GM12878 (cell line): ENCODE measurements at regions not wholly inside any gene's neighbourhood (a gene's known extent, or its start where the extent isn't known, plus 50 kb on each side); places are given as distances from the start of the nearest gene placed in this dataset.

Source experiments
- ATAC-seq: fragments of 200-7000 bp; cut with Tn5 transposase; 3 replicates; pipeline ENCODE4 v1.9.1; 2020; ENCODE audit warnings: mild to moderate bottlenecking, moderate library complexity
- BruUV-seq: library from RNA; stranded (reverse); fragments of 400-500 nt; replicated peaks from 2 replicates; lab custom pipeline; 2021; lab: Mats Ljungman, UMichigan
- CTCF ChIA-PET: fragments of 300-600 bp; sonication (Branson Sonifier 250); formaldehyde crosslinking; extraction: SDS; loops from one replicate; lab custom pipeline; 2021; ENCODE audit warnings: inconsistent platforms; lab: Yijun Ruan, JAX
- POLR2A ChIA-PET: fragments of 350-600 bp; formaldehyde crosslinking; extraction: SDS; loops from one replicate; lab custom pipeline; 2021; ENCODE audit warnings: inconsistent platforms; lab: Charles Lee
- RAD21 ChIA-PET: fragments of 300-600 bp; sonication (Branson Sonifier 250); formaldehyde crosslinking; loops from one replicate; lab custom pipeline; 2023; ENCODE audit warnings: antibody characterized with exemption; ENCODE audit not compliant: unreplicated experiment; lab: Charles Lee
- SMC1A ChIA-PET: fragments of 300-600 bp; sonication (Branson Sonifier 250); formaldehyde crosslinking; loops from one replicate; lab custom pipeline; 2023; ENCODE audit not compliant: unreplicated experiment, uncharacterized antibody; lab: Charles Lee
- DNase-seq: peaks from one replicate; pipeline ENCODE4 v3.0.0-alpha.2; 2011; ENCODE audit warnings: low read depth, low spot score
- FAIRE-seq: peaks from 3 replicates; lab custom pipeline; 2011; peaks lifted over from hg19 to GRCh38; lab: Jason Lieb, UNC
- H2AFZ ChIP-seq: 2 replicates; pipeline ENCODE4 v1.6.0; 2011; ENCODE audit warnings: low read depth, low read length, control low read depth; ENCODE audit not compliant: control insufficient read depth
- H3K27ac ChIP-seq: 2 replicates; pipeline ENCODE4 v1.5.1; 2011; ENCODE audit warnings: control low read depth; ENCODE audit not compliant: control insufficient read depth, insufficient read depth
- H3K27me3 ChIP-seq, 2 experiments: replicated peaks in 1 of 2; 2 replicates each; pipeline versions ENCODE4 v1.6.0 to v1.6.1; 2011; ENCODE audit warnings: low read length in 1 of 2; ENCODE audit not compliant: control insufficient read depth in 2 of 2, insufficient read depth in 2 of 2
- H3K36me3 ChIP-seq, 2 experiments: 2 replicates each; pipeline ENCODE4 v1.5.1; 2011; ENCODE audit warnings: low read length in 1 of 2; ENCODE audit not compliant: control insufficient read depth in 2 of 2, insufficient read depth in 2 of 2
- H3K4me1 ChIP-seq: 2 replicates; pipeline ENCODE4 v1.6.1; 2011; ENCODE audit warnings: mild to moderate bottlenecking, low read length, moderate library complexity, mixed read lengths; ENCODE audit not compliant: control insufficient read depth, insufficient read depth
- H3K4me2 ChIP-seq: 2 replicates; pipeline ENCODE4 v1.6.0; 2011; ENCODE audit warnings: control low read depth; ENCODE audit not compliant: control insufficient read depth, insufficient read depth
- H3K4me3 ChIP-seq: fragments of 200-600 bp; sonication (generic); 2 replicates; pipeline ENCODE4 v1.5.1; 2016
- H3K79me2 ChIP-seq: 2 replicates; pipeline ENCODE4 v1.6.0; 2011; ENCODE audit warnings: low read length; ENCODE audit not compliant: control insufficient read depth, insufficient read depth
- H3K9ac ChIP-seq: 2 replicates; pipeline ENCODE4 v1.8.0; 2011; ENCODE audit warnings: low read length, control low read depth, mixed read lengths; ENCODE audit not compliant: control insufficient read depth, insufficient read depth
- H3K9me3 ChIP-seq: replicated peaks from 3 replicates; pipeline ENCODE4 v1.5.1; 2011; ENCODE audit warnings: mild to moderate bottlenecking, low read length; ENCODE audit not compliant: control insufficient read depth, insufficient read depth
- H4K20me1 ChIP-seq: 2 replicates; pipeline ENCODE4 v1.6.0; 2011; ENCODE audit not compliant: control insufficient read depth, insufficient read depth
- BHLHE40 ChIP-seq, 2 experiments: fragments of 450-650 bp in 1 of 2; IDR thresholded peaks; 2 replicates each; pipeline ENCODE4 v1.6.1; 2011 to 2017; ENCODE audit warnings: low read depth in 2 of 2, borderline replicate concordance in 1 of 2, improper control_type of control experiment in 1 of 2, low read length in 1 of 2, mild to moderate bottlenecking in 1 of 2
- BRCA1 ChIP-seq: IDR thresholded peaks from 2 replicates; pipeline ENCODE4 v1.6.1; 2011; ENCODE audit warnings: low read depth, low read length, improper control_type of control experiment
- CREB1 ChIP-seq: IDR thresholded peaks from 2 replicates; pipeline ENCODE4 v1.6.1; 2012; ENCODE audit warnings: low read depth, mild to moderate bottlenecking, inconsistent platforms
- HDGF ChIP-seq: fragments of 450-650 bp; IDR thresholded peaks from 2 replicates; pipeline ENCODE4 v1.6.1; 2016; ENCODE audit warnings: antibody characterized with exemption
- KAT2A ChIP-seq: conservative IDR thresholded peaks from 2 replicates; pipeline ENCODE4 v1.6.1; 2011; ENCODE audit warnings: low read depth, low read length; ENCODE audit not compliant: control insufficient read depth
- KLF5 ChIP-seq: fragments of 450-650 bp; IDR thresholded peaks from 2 replicates; pipeline ENCODE4 v1.6.1; 2014; ENCODE audit warnings: mild to moderate bottlenecking; ENCODE audit not compliant: partially characterized antibody
- NR2C2 ChIP-seq: IDR thresholded peaks from 2 replicates; pipeline ENCODE4 v1.6.1; 2011; ENCODE audit warnings: borderline replicate concordance, low read depth; ENCODE audit not compliant: control insufficient read depth, insufficient read length
- PML ChIP-seq: IDR thresholded peaks from 2 replicates; pipeline ENCODE4 v1.6.1; 2012; ENCODE audit warnings: low read length, inconsistent platforms
- POLR2A ChIP-seq: IDR thresholded peaks from 2 replicates; pipeline ENCODE4 v1.6.1; 2011; ENCODE audit warnings: low read depth, mild to moderate bottlenecking, low read length
- SUPT20H ChIP-seq: IDR thresholded peaks from 2 replicates; pipeline ENCODE4 v1.6.1; 2011; ENCODE audit warnings: low read depth, mild to moderate bottlenecking, low read length, moderate library complexity, borderline replicate concordance; ENCODE audit not compliant: control insufficient read depth
- YBX1 ChIP-seq: fragments of 450-650 bp; IDR thresholded peaks from 2 replicates; pipeline ENCODE4 v1.6.1; 2016; ENCODE audit warnings: antibody characterized with exemption
- WGBS: methylation state at CpG from one replicate; pipeline ENCODE4 v1.1.6; 2016; ENCODE audit warnings: low lambda C conversion rate; ENCODE audit not compliant: insufficient replicate concordance, insufficient coverage; ENCODE audit errors: missing lambda C conversion rate; 5-methylcytosine and 5-hydroxymethylcytosine counted together
- in situ Hi-C: fragments of 300-500 bp; cut with MboI; formaldehyde crosslinking; loops from 9 replicates; pipeline ENCODE4 v1.14.3; 2018; ENCODE audit warnings: mixed read lengths
- intact Hi-C: fragments of 100-400 bp; cut with micrococcal nuclease; formaldehyde crosslinking; loops from one replicate; pipeline ENCODE4 v1.14.2; 2022; ENCODE audit not compliant: unreplicated experiment
- TF ChIP-seq, protein P1 (sequence below): fragments of 450-650 bp; formaldehyde crosslinking; IDR thresholded peaks from 2 replicates; pipeline ENCODE4 v1.5.0; 2022; ENCODE audit warnings: mild to moderate bottlenecking, missing genetic modification characterization

DNA sequence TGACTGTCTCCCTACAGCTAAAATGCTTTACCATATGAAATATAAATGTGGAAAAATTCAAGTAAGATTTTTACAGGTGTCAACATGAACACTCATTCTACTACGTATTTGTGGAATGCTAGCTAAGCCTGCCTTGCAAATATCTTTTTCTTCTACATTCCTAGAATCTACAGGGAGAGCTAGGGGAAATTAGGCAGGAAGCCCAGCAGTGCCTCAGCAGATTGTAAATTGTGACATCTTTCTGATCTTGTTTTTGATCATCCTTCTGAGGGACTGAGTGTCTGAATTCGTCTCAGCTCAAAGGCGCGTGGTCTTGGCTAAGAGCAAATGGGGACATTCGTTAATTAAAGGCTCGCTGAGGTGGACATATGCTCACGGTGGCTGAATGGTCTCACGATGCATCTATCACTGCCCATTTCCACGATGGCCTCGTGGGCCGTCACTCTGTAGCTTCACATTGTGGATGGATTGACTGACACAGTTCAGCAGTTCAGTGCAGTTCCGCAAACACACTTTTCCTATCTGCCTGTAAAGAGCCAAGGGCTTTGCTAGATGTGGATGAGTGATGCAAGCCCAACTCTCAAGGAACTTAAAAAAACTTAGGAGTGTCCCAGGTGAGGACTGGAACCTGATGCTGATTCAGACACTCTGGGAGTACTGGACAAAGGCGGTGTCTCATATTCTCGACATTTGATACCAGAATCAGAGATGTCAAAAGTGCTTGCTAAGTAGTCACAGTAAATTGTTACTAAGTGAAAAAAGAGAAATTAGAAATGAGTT, 562.5 kb downstream of the EFNB2 start:
- no peak for FAIRE-seq
- POLR2A ChIA-PET: no interaction called here
- Histone ChIP-seq H2AFZ (no peak overlapping the region), H3K4me1 (no peaks in the 10 kb centered on the region), H3K9me3 (no peaks in the 10 kb centered on the region; the same call in 2 of the 3 replicates)
- intact Hi-C loops: no loop called here
- TF ChIP-seq KLF5 (no peak), BHLHE40 (IDR thresholded peaks at IDR 0.05; ENCODE audit: borderline replicate concordance in 1 of 2, low read depth in 2 of 2, low read length in 1 of 2) (no peak), YBX1 (no peak), CREB1 (no peak)
- TF ChIP-seq, all 136 proteins: peak for 0
- ChIA-PET SMC1A (interaction anchor here (0.6 to 1.3 kb wide), 4 partner anchors 8 to 647 kb away, joined by 3 to 7 read pairs (median 4); no protein-coding TSS in a partner anchor), CTCF (interaction anchor here (0.8 to 1.3 kb wide), 3 partner anchors 9 to 564 kb away, joined by 3 to 4 read pairs (median 3); no protein-coding TSS in a partner anchor), RAD21 (no interaction called here)
- WGBS: 46% methylated on average over 14 of the region's 14 CpGs
- Histone ChIP-seq H4K20me1 (no peaks in the 10 kb centered on the region), H3K9ac (no peak overlapping the region), H3K36me3 (no peaks in the 10 kb centered on the region), H3K4me3 (no peak overlapping the region), H3K79me2 (no peaks in the 10 kb centered on the region), H3K27ac (no peak overlapping the region), H3K4me2 (no peak overlapping the region), H3K27me3 (no peaks in the 10 kb centered on the region)
- ATAC-seq (no peak), DNase-seq (no peak)
- in situ Hi-C loops: no loop called here
- no TSS peak for BruUV-seq

DNA sequence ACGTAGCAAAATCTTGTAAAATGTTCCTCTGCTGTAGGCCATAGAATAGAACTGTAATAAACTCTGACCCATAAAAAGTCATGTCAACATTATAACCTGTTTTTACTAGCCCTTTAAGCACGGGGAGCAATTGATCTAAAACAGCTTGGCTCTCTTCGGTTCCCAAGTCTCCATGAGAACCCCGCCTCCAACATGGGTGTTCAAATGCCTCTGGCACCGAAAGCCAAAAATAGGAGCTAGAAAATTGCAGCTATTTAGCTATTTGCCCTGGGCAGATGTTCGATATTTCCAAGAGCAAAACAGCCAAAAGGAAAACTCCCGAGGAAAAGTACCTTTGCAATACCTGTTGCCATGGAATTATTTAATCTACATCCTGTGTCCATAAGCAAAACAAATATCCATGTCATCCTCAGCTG, 563.1 kb downstream of the EFNB2 start:
- H3K9ac ChIP-seq: no peak overlapping the region
- H3K36me3 ChIP-seq: no peaks in the 10 kb centered on the region
- no peak for DNase-seq
- in situ Hi-C loops: no loop called here
- H3K4me1 ChIP-seq: no peaks in the 10 kb centered on the region
- intact Hi-C loops: no loop called here
- POLR2A ChIA-PET: no interaction called here
- TF ChIP-seq BRCA1 (no peak), NR2C2 (no peak), SUPT20H (no peak), PML (no peak), POLR2A (no peak), KAT2A (no peak), HDGF (no peak)
- TF ChIP-seq, protein P1, sequence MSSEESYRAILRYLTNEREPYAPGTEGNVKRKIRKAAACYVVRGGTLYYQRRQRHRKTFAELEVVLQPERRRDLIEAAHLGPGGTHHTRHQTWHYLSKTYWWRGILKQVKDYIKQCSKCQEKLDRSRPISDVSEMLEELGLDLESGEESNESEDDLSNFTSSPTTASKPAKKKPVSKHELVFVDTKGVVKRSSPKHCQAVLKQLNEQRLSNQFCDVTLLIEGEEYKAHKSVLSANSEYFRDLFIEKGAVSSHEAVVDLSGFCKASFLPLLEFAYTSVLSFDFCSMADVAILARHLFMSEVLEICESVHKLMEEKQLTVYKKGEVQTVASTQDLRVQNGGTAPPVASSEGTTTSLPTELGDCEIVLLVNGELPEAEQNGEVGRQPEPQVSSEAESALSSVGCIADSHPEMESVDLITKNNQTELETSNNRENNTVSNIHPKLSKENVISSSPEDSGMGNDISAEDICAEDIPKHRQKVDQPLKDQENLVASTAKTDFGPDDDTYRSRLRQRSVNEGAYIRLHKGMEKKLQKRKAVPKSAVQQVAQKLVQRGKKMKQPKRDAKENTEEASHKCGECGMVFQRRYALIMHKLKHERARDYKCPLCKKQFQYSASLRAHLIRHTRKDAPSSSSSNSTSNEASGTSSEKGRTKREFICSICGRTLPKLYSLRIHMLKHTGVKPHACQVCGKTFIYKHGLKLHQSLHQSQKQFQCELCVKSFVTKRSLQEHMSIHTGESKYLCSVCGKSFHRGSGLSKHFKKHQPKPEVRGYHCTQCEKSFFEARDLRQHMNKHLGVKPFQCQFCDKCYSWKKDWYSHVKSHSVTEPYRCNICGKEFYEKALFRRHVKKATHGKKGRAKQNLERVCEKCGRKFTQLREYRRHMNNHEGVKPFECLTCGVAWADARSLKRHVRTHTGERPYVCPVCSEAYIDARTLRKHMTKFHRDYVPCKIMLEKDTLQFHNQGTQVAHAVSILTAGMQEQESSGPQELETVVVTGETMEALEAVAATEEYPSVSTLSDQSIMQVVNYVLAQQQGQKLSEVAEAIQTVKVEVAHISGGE: no peak
- TF ChIP-seq, all 136 proteins: peak for 0
- FAIRE-seq (no peak), ATAC-seq (no peak)
- RAD21 ChIA-PET: no interaction called here
- no TSS peak for BruUV-seq
- H3K4me3 ChIP-seq: no peak overlapping the region
- H3K4me2 ChIP-seq: no peak overlapping the region
- no peaks in the 10 kb centered on the region for H3K27me3 ChIP-seq
- SMC1A ChIA-PET: interaction anchor here (0.6 to 1.3 kb wide), 5 partner anchors 9 to 648 kb away, joined by 3 to 7 read pairs (median 3); no protein-coding TSS in a partner anchor
- no peak overlapping the region for H2AFZ ChIP-seq
- 20% methylated on average over 7 of the region's 7 CpGs for WGBS
- H3K79me2 ChIP-seq: no peaks in the 10 kb centered on the region
- no peak overlapping the region for H3K27ac ChIP-seq
- H3K9me3 ChIP-seq: no peaks in the 10 kb centered on the region; the same call in 2 of the 3 replicates
- no peaks in the 10 kb centered on the region for H4K20me1 ChIP-seq
- CTCF ChIA-PET: interaction anchor here (0.8 to 1.3 kb wide), 2 partner anchors 9 to 18 kb away, joined by 3 to 4 read pairs; no protein-coding TSS in a partner anchor
